Kidney tubule cell (primary cell): ENCODE measurements at regions not wholly inside any gene's neighbourhood (a gene's known extent, or its start where the extent isn't known, plus 50 kb on each side); places are given as distances from the start of the nearest gene placed in this dataset.

Experiments used
- DNase-seq: peaks from one replicate; pipeline ENCODE4 v3.0.0-alpha.2; 2018; ENCODE audit warnings: low spot score

DNA sequence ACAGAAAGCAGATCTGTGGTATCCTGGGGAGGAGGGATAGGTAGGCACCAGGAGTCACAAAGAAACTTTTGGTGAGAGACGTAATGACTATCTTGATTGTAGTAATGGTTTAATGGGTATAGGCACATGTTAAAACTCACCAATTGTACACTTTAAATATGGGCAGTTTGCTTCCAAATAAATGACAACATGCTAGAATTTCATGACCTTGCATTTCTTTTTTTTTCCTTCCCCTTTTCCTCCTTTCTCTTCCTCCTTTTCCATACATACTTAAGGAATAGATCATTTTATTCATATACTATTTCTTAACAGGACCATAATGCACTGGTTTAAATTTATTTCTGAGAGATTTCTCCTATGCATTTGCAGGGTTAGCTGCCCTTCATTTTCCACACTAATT, 341.8 kb downstream of the TMEM182 start:
- no peak for DNase-seq

DNA sequence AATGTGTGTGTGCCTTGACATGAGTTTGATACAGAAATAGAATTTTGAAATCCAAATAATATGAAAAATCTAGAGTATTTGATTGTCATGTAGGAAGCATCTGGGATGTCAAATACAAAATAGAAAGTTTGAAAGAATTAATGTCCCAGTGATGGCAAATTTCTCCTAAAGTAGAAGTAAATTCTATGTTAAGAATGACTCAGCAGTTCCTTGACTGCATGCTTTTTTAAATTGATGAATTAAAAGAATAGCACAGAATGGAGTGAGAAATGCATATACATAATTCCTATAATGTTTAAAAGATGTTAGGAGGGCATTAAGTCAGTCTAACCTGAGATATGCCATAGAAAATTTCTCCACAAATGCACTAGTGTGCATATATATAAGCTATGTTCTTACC, 357.5 kb downstream of the TMEM182 start:
- no peak for DNase-seq

DNA sequence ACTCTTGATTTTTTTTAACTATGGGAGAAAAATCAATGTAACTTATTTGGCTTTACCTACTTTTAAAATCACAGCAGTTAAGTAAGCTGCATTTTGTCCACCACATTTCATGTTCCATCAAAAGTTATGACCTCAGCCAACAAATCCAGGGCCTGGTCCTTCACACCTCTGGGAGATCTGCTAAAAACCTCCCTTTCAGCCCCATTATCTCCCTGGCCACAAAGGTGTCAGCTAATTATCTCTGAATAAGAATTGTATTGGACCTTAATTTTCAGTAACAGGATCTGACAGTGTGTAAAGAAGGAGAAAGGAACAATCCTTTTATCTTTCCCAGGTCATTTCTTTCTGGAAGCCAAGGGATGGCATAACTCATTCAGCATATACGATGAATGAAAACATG, 359.3 kb downstream of the TMEM182 start:
- DNase-seq = no peak

DNA sequence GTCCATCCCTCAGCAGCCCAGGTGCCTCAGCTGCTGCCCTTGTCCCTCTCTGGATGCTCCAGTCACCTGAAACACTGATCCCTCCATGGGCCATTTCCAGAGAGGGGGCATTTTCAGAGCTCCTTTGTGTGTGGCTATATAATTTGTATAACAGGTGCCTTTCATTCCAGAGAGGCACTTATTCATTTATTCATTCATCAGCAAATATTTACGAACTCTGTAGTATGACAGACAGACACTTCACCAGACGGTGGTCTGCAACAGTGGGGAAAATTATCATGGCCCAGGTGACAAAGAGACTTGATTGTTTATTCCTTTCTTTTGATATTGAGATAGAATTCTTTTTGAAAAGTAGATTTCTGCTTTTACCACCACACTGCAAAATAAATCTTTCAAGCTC, 361.7 kb downstream of the TMEM182 start:
- DNase-seq = no peak

DNA sequence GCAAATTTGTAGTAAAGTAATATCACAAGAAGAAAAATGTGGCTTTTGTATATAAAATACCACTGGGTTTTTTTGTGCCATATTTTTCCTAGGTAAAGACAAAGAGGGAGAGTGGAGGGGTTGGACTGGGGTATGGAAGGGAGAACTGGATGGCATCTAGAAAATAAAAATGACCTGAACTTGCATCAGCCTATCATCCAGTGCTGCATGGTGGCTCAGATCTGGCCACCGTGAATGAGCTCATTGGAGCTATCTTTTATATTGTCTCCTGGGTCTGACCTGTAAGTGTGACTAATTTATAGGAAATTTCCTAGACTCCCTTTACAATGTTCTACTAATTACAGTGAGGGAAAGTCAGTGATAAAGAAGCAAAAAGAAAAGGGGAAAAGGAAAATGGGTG, 369.0 kb downstream of the TMEM182 start:
- DNase-seq = no peak

GRCh38 chr2:103132536-103133217, 370.8 kb downstream of the TMEM182 start:
- no peak for DNase-seq

DNA sequence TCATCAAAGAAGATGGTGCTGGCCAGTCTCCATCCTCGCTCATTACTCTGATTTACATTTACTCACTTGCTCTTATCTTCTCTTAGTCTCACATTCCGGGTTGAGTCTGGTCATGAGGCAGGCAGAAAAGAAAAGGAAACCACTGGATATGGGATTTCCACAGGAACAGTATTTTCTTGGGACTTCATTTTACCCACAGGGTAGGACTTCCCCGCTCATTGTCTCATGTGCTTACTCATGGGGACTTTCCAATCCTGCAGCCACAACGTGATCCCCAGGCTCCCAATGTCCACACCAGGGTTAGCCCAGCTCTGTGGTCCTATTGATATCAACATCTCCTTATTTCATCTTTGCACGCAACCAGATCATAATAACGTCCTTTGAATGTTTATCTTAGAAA, 373.8 kb downstream of the TMEM182 start:
- DNase-seq = peak; percentile 67

DNA sequence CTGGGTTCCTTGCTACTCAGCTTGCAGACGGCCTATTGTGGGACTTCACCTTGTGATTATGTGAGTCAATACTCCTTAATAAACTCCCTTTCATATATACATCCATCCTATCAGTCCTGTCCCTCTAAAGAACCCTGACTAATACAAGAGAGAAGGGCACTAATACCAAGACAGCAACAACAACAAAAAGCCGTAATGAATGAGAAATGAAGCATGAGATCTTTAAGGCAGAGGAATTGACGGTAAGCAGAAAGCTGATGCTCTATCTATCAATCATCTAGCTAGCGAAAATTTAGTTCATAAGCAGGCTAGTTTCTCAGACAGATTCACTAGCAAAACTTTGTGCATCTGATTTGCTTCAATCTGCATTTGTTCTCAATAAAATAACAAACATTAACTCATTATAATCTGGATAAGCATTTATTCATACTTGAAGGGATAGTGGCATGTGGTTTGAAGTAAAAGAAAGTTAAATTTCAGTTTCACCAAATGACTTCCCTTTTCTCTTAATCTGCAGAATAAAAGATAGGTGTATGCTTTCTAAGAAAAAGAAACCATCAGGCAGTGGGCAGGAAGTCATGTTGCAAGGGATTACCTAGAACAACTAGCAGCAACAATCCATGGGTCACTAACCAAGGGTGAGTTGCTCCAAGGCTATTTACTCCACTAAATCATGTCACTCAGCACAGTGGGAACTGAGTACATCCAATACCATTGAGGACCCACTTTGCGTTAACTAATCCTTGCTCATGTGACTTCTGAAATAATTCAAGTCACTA, 376.5 kb downstream of the TMEM182 start:
- DNase-seq = peak; percentile 23

- DNase-seq = no peak
These were observed 377.9 kb downstream of the TMEM182 start for GRCh38 chr2:103139628-103140268.

DNA sequence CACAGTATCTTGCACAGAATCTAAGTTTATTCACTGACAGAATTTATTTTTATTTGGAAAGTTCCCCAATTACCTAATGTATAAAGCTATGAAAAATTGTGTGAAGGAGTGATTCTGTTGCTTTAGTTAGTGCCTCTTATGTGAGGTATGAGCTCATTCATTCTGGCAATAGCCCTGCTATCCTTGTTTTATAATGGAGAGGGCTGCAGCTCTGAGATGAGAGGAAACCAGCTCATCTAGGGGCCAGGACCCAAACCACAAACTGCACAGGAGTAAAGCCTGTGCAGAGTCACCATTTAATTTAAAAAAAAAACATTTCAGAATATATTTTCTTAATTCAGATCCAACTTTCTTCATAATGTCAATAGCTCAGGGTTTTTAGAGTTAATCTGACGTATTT, 383.0 kb downstream of the TMEM182 start:
- DNase-seq = no peak

GRCh38 chr2:103145739-103146138, 383.9 kb downstream of the TMEM182 start:
- no peak for DNase-seq

GRCh38 chr2:103151046-103151445, 389.2 kb downstream of the TMEM182 start:
- no peak for DNase-seq

GRCh38 chr2:103152556-103152955, 390.7 kb downstream of the TMEM182 start:
- peak; percentile 16 for DNase-seq

DNA sequence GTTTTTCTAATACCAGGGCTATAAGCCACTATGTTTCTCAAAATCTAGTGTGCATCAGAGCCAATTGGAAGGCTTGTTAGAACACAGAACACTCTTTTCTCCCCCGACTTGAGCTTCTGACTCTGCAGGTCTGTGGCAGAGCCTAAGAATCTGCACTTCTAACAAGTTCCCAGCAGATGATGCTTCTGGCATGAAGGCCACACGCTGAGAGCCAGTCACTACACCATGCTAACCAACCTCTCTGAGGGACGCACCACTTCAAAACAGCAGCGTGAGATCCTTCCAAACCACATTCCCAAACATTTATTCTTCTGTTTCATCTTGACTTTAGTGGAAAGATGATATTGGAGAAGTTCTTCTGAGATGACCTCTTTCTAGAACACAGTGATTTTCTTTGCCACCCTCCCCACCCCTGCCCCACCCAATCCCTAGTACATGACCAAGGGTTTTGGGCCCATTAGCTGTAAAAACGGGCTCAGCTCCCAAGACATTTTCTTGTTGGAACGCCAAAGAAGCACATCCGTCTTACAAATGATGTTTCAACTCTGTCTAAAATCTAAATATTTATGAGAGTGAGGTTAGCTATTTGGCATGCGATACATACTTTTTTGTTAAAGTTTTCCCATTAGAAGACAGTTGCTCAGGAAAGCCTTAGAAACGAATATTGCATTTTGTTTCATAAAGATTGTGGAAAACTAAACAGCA, 391.9 kb downstream of the TMEM182 start:
- DNase-seq = no peak

DNA sequence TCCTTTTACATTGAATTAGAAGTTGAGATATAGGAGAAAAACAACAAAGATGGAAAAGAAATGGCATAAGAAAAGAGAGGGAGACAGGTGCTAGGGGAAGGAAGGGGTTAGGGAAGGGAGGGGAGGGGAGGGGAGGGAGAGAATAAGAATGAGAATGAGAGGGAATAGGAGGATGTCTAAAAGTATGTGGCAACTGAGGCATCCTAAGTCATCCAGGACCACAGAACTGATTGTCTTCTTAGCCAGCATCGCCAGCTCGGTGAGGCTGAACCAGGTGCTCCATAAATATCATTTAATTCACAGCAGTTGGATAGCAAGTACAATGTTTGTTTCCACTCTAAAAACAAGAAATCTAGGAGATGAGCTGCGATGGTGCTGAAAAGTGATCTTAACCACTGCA, 393.5 kb downstream of the TMEM182 start:
- DNase-seq = no peak

DNA sequence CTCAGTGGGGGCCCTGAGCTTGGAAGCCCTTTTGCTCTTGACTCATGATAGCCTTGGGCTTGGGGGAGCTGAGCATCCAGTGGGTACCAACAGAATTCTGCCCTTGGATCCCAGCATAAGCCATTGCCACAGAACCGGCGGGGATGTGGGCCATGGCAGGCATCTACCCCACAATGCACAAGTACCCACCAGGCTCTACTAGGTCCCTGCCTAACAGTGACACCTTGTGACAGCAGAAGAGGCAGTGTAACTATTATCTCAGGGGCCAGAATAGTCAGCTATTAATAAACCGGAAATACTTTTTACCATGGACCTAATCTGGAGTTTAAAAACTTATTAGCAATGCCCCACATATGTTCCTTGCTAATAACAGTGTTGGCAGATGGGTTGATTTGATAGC, 397.2 kb downstream of the TMEM182 start:
- no peak for DNase-seq

DNA sequence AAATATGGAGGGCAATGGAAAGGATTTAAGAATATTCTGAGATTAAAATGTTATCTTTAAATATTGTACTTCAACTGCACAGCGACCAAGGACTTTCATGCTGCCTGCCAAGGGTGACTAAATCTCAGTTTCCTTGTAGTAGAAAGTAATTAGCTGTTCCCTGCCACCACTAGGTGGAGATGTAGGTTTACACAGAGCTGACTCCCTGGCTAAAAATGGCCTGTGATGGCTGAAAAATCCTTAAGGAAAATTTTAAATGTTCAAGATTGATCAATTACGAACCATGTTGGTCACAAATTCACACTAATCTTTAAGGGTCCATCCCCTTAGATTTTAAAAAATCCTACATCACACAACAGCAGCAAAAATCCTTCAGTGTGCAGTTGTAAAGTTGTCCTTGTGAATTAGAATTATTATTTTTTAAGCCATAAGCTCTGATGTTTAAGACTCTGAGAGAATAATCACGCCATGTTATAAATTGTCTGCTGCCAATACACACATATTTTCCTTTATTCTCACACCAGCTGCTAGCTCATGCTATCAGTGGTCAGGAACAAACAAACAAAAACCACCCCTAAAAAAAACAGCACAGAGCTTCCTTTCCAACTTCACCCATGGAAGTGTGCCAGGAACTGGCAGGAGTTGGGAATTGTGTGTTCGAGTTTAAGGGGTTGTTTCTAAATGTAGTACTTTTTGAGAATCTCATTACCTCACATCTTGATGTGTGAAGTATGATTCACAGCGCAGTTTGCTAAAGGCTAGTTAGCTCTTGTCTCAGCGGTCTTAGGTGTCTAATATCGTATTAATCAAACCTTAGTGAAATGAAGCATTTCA, 399.8 kb downstream of the TMEM182 start:
- peak; percentile 72 for DNase-seq

- DNase-seq = no peak
These were observed 402.9 kb downstream of the TMEM182 start for GRCh38 chr2:103164748-103165147.

GRCh38 chr2:103165836-103166235, 404.0 kb downstream of the TMEM182 start:
- no peak for DNase-seq

- DNase-seq = peak; percentile 85
These were observed 404.9 kb downstream of the TMEM182 start for GRCh38 chr2:103166456-103167324.

DNA sequence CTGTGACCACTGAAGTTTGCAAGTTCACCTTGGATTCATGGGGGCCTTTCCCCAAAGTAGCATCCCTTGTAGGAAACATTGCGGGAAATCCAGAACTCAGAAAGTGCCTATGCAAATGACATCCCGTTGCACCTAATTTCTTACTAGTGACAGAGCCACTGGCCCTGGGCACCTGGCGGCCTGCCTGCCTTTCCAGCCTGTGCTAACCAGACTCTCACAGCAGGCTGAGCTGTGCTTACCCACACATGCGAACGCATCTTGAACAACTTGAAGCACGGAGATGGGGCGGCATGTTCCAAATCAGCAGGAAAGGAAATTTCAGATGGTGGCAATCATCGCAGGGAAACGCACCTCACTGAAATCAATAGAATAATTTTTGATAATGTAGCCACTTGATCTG, 405.8 kb downstream of the TMEM182 start:
- peak; percentile 29 for DNase-seq
